T-helper 2 cell treated with Interferon-gamma antibody and Interleukin-4, amounts not matched to agents 100 ng/mL and 5 ng/mL, for 36 hours (primary cell): ENCODE measurements at regions not wholly inside any gene's neighbourhood (a gene's known extent, or its start where the extent isn't known, plus 50 kb on each side); places are given as distances from the start of the nearest gene placed in this dataset.

Experiments used
- intact Hi-C: fragments of 100-400 bp; cut with micrococcal nuclease; formaldehyde crosslinking; loops from one replicate; pipeline ENCODE4 v1.15.1; 2023

- intact Hi-C loops = loop anchor here (2.0 kb wide), 2 partner anchors 15 to 51 kb away; partner anchors contain the start of gene UTRN
Observed at GRCh38 chr6:144335311-144335861, 50.3 kb downstream of the UTRN start.

GRCh38 chr6:144335914-144336313 is 50.8 kb downstream of the UTRN start:
- intact Hi-C loops = loop anchor here (2.0 kb wide), 2 partner anchors 15 to 51 kb away; partner anchors contain the start of gene UTRN

- intact Hi-C loops = no loop called here
Observed at GRCh38 chr6:144336900-144337299, 51.8 kb downstream of the UTRN start.

- intact Hi-C loops = no loop called here
Observed at GRCh38 chr6:144338474-144338873, 53.3 kb downstream of the UTRN start.

GRCh38 chr6:144338951-144339700 is 54.0 kb downstream of the UTRN start:
- intact Hi-C loops = no loop called here

GRCh38 chr6:144339859-144340452 is 54.8 kb downstream of the UTRN start:
- intact Hi-C loops = loop anchor here (10.0 kb wide), 1 partner anchor 795 kb away; no protein-coding TSS in a partner anchor

GRCh38 chr6:144340541-144341371 is 55.6 kb downstream of the UTRN start:
- intact Hi-C loops = loop anchor here (10.0 kb wide), 1 partner anchor 796 kb away; no protein-coding TSS in a partner anchor

- intact Hi-C loops = loop anchor here (10.0 kb wide), 1 partner anchor 797 kb away; no protein-coding TSS in a partner anchor
Observed at GRCh38 chr6:144341831-144342527, 56.8 kb downstream of the UTRN start.

GRCh38 chr6:144343701-144344428 is 58.7 kb downstream of the UTRN start:
- intact Hi-C loops = loop anchor here (1.0 to 10.0 kb wide), 7 partner anchors 7 to 799 kb away; partner anchors contain the start of genes SF3B5 and STX11

GRCh38 chr6:144344646-144345045 is 59.5 kb downstream of the UTRN start:
- intact Hi-C loops = loop anchor here (1.0 to 10.0 kb wide), 5 partner anchors 34 to 800 kb away; partner anchors contain the start of genes SF3B5 and STX11

- intact Hi-C loops = loop anchor here (2.0 to 10.0 kb wide), 4 partner anchors 35 to 801 kb away; partner anchors contain the start of gene STX11
Observed at GRCh38 chr6:144345451-144345850, 60.3 kb downstream of the UTRN start.

GRCh38 chr6:144346719-144347447 is 61.7 kb downstream of the UTRN start:
- intact Hi-C loops = loop anchor here (10.0 kb wide), 1 partner anchor 802 kb away; no protein-coding TSS in a partner anchor

- intact Hi-C loops = loop anchor here (10.0 kb wide), 1 partner anchor 803 kb away; no protein-coding TSS in a partner anchor
Observed at GRCh38 chr6:144347448-144347759, 62.3 kb downstream of the UTRN start.

- intact Hi-C loops = loop anchor here (10.0 kb wide), 1 partner anchor 803 kb away; no protein-coding TSS in a partner anchor
Observed at GRCh38 chr6:144347933-144348332, 62.8 kb downstream of the UTRN start.

GRCh38 chr6:144349690-144350527 is 64.8 kb downstream of the UTRN start:
- intact Hi-C loops = loop anchor here (1.0 to 10.0 kb wide), 9 partner anchors 15 to 1615 kb away; partner anchors contain the start of genes SHPRH and UTRN

GRCh38 chr6:144350528-144350880 is 65.4 kb downstream of the UTRN start:
- intact Hi-C loops = loop anchor here (1.0 to 10.0 kb wide), 8 partner anchors 16 to 1614 kb away; partner anchors contain the start of genes SHPRH and UTRN

- intact Hi-C loops = loop anchor here (1.0 to 10.0 kb wide), 8 partner anchors 8 to 1613 kb away; partner anchors contain the start of gene SHPRH
Observed at GRCh38 chr6:144351379-144352127, 66.4 kb downstream of the UTRN start.
